IMR-90 (cell line): ENCODE measurements at regions not wholly inside any gene's neighbourhood (a gene's known extent, or its start where the extent isn't known, plus 50 kb on each side); places are given as distances from the start of the nearest gene placed in this dataset.

Experiments used
- ATAC-seq: fragments of 200-7000 bp; cut with Tn5 transposase; 2 replicates; pipeline ENCODE4 v1.9.1; 2020; ENCODE audit warnings: low read depth, mild to moderate bottlenecking, moderate library complexity
- BruUV-seq: library from RNA; stranded (reverse); fragments of 400-500 nt; replicated peaks from 2 replicates; lab custom pipeline; 2021; lab: Mats Ljungman, UMichigan
- CTCF ChIA-PET: fragments of 300-600 bp; formaldehyde crosslinking; extraction: SDS; loops from one replicate; lab custom pipeline; 2021; ENCODE audit warnings: antibody characterized with exemption; lab: Yijun Ruan, JAX
- POLR2A ChIA-PET: fragments of 300-600 bp; sonication (Branson Sonifier 250); formaldehyde crosslinking; loops from one replicate; lab custom pipeline; 2022; ENCODE audit warnings: antibody characterized with exemption; ENCODE audit not compliant: unreplicated experiment; lab: Charles Lee
- DNase-seq: peaks from one replicate; pipeline ENCODE4 v3.0.0; 2013
- H2AFZ ChIP-seq: replicated peaks from 2 replicates; pipeline ENCODE3; 2013; ENCODE audit warnings: low read length, mild to moderate bottlenecking; ENCODE audit not compliant: poor library complexity
- H2AK5ac ChIP-seq: 2 replicates; pipeline ENCODE4 v1.6.1; 2013; ENCODE audit warnings: low read depth, low read length, inconsistent platforms
- H2AK9ac ChIP-seq: replicated peaks from 2 replicates; pipeline ENCODE3; 2013; ENCODE audit warnings: mild to moderate bottlenecking, low read depth, low read length, moderate library complexity; ENCODE audit not compliant: poor library complexity
- H2BK120ac ChIP-seq: 2 replicates; pipeline ENCODE4 v1.6.1; 2013; ENCODE audit warnings: low read depth, low read length, inconsistent platforms
- H2BK15ac ChIP-seq: 3 replicates; pipeline ENCODE4 v1.6.1; 2013; ENCODE audit warnings: low read depth, low read length, inconsistent platforms
- H2BK20ac ChIP-seq: 2 replicates; pipeline ENCODE4 v1.6.1; 2013; ENCODE audit warnings: low read depth, mild to moderate bottlenecking, inconsistent platforms, low read length, moderate library complexity
- H2BK5ac ChIP-seq: 2 replicates; pipeline ENCODE4 v1.6.1; 2013; ENCODE audit warnings: mild to moderate bottlenecking, low read depth, low read length, inconsistent platforms; ENCODE audit not compliant: poor library complexity, severe bottlenecking
- H3K14ac ChIP-seq: replicated peaks from 2 replicates; pipeline ENCODE4 v1.6.1; 2013; ENCODE audit warnings: low read depth, low read length, inconsistent platforms
- H3K18ac ChIP-seq: 2 replicates; pipeline ENCODE4 v1.6.1; 2013; ENCODE audit warnings: low read depth, low read length, control low read depth
- H3K23ac ChIP-seq: 2 replicates; pipeline ENCODE4 v1.6.1; 2013; ENCODE audit warnings: low read depth, low read length, inconsistent platforms
- H3K27ac ChIP-seq: 2 replicates; pipeline ENCODE4 v1.5.1; 2013; ENCODE audit warnings: mild to moderate bottlenecking, control low read depth, low read length; ENCODE audit not compliant: insufficient read depth
- H3K27me3 ChIP-seq: 2 replicates; pipeline ENCODE4 v1.6.1; 2013; ENCODE audit warnings: low read length; ENCODE audit not compliant: control insufficient read depth, insufficient read depth
- H3K36me3 ChIP-seq: 2 replicates; pipeline ENCODE4 v1.6.1; 2013; ENCODE audit warnings: low read length, mixed read lengths; ENCODE audit not compliant: control insufficient read depth, insufficient read depth
- H3K4ac ChIP-seq: 2 replicates; pipeline ENCODE4 v1.6.1; 2013; ENCODE audit warnings: low read depth, low read length, inconsistent platforms
- H3K4me1 ChIP-seq: 2 replicates; pipeline ENCODE4 v1.6.1; 2013; ENCODE audit warnings: low read length, mixed read lengths; ENCODE audit not compliant: control insufficient read depth, insufficient read depth
- H3K4me2 ChIP-seq: 2 replicates; pipeline ENCODE4 v1.6.1; 2013; ENCODE audit warnings: low read depth, mild to moderate bottlenecking, control low read depth, low read length, moderate library complexity
- H3K4me3 ChIP-seq: 2 replicates; pipeline ENCODE4 v1.5.1; 2013; ENCODE audit warnings: low read depth, mild to moderate bottlenecking, control low read depth, low read length, moderate library complexity; ENCODE audit not compliant: insufficient read depth
- H3K56ac ChIP-seq: 2 replicates; pipeline ENCODE4 v1.6.1; 2013; ENCODE audit warnings: low read length, inconsistent platforms; ENCODE audit not compliant: insufficient read depth; ENCODE audit errors: extremely low read depth
- H3K79me1 ChIP-seq, 2 experiments: 2 replicates each; pipeline ENCODE4 v1.6.1; 2013; ENCODE audit warnings: low read length in 2 of 2, inconsistent platforms in 1 of 2, low read depth in 1 of 2
- H3K9ac ChIP-seq: 2 replicates; pipeline ENCODE4 v1.6.1; 2013; ENCODE audit warnings: low read depth, low read length, control low read depth
- H3K9me1 ChIP-seq: 2 replicates; pipeline ENCODE4 v1.6.1; 2013; ENCODE audit warnings: low read length, inconsistent platforms; ENCODE audit not compliant: insufficient read depth
- H3K9me3 ChIP-seq: 2 replicates; pipeline ENCODE4 v1.6.1; 2013; ENCODE audit warnings: low read length; ENCODE audit not compliant: control insufficient read depth, insufficient read depth
- H4K20me1 ChIP-seq: 2 replicates; pipeline ENCODE4 v1.6.1; 2013; ENCODE audit warnings: low read length, inconsistent platforms; ENCODE audit not compliant: insufficient read depth
- H4K5ac ChIP-seq: 2 replicates; pipeline ENCODE4 v1.6.1; 2013; ENCODE audit warnings: mild to moderate bottlenecking, low read depth, low read length, control low read depth
- H4K8ac ChIP-seq, 2 experiments: 2 replicates each; pipeline ENCODE4 v1.6.1; 2013; ENCODE audit warnings: low read depth in 2 of 2, low read length in 2 of 2, control low read depth in 1 of 2, inconsistent platforms in 1 of 2
- H4K91ac ChIP-seq: 2 replicates; pipeline ENCODE4 v1.6.1; 2013; ENCODE audit warnings: low read depth, low read length, inconsistent platforms; ENCODE audit not compliant: insufficient read depth
- CEBPB ChIP-seq: IDR thresholded peaks from 2 replicates; pipeline ENCODE4 v1.6.1; 2012; ENCODE audit warnings: low read depth, low read length, improper control_type of control experiment
- FOS ChIP-seq: fragments of 150-350 bp; IDR thresholded peaks from 2 replicates; pipeline ENCODE4 v1.6.1; 2016; ENCODE audit warnings: low read depth, low read length
- MAFK ChIP-seq: IDR thresholded peaks from 2 replicates; pipeline ENCODE4 v1.6.1; 2012; ENCODE audit warnings: low read depth, low read length, improper control_type of control experiment
- MXI1 ChIP-seq: IDR thresholded peaks from 2 replicates; pipeline ENCODE4 v1.6.1; 2012; ENCODE audit warnings: low read depth, mild to moderate bottlenecking, low read length, moderate library complexity, borderline replicate concordance
- POLR2A ChIP-seq: IDR thresholded peaks from 2 replicates; pipeline ENCODE4 v1.6.1; 2012; ENCODE audit warnings: mild to moderate bottlenecking, low read depth, low read length
- RCOR1 ChIP-seq: IDR thresholded peaks from 2 replicates; pipeline ENCODE4 v1.6.1; 2012; ENCODE audit warnings: mild to moderate bottlenecking, low read length, improper control_type of control experiment; ENCODE audit not compliant: insufficient replicate concordance
- WGBS, 2 experiments: methylation state at CpG; one replicate each; pipeline versions ENCODE4 v1.1.5 to v1.1.7; 2013; ENCODE audit warnings: missing lambda C conversion rate in 2 of 2; ENCODE audit not compliant: insufficient read length in 1 of 2; ENCODE audit errors: extremely low coverage in 2 of 2; 5-methylcytosine and 5-hydroxymethylcytosine counted together
- dilution Hi-C: fragments of 300-500 bp; cut with HindIII; formaldehyde crosslinking; loops from one replicate; pipeline ENCODE4 v1.14.3; 2018; ENCODE audit warnings: low sequenced_read_pairs; ENCODE audit not compliant: unreplicated experiment
- in situ Hi-C: fragments of 300-500 bp; cut with MboI; formaldehyde crosslinking; loops from 3 replicates; pipeline ENCODE4 v1.14.3; 2019; ENCODE audit warnings: low sequenced_read_pairs, inconsistent platforms, mixed read lengths
- intact Hi-C: fragments of 100-400 bp; cut with micrococcal nuclease; formaldehyde crosslinking; loops from 2 replicates; pipeline ENCODE4 v1.10.0; 2022

- no peak overlapping the region for H3K18ac ChIP-seq
- H2AK9ac ChIP-seq: no peak overlapping the region
- H3K9ac ChIP-seq: no peak overlapping the region
- H3K56ac ChIP-seq: no peak overlapping the region
- H4K91ac ChIP-seq: no peak overlapping the region
- no peaks in the 10 kb centered on the region for H3K4me1 ChIP-seq
- intact Hi-C loops: no loop called here
- in situ Hi-C loops: no loop called here
- no peak overlapping the region for H3K23ac ChIP-seq
- no peak overlapping the region for H2BK5ac ChIP-seq
- no peak overlapping the region for H3K27ac ChIP-seq
- H3K14ac ChIP-seq: no peak overlapping the region
- ChIA-PET POLR2A (no interaction called here), CTCF (no interaction called here)
- no peak overlapping the region for H2AK5ac ChIP-seq
- ATAC-seq (no peak; the same call in 1 of the 2 replicates), DNase-seq (peak; percentile 60)
- H3K27me3 ChIP-seq: peaks cover 9% of the 10 kb centered on the region
- no peak overlapping the region for H2BK15ac ChIP-seq
- no peak overlapping the region for H2BK120ac ChIP-seq
- no peaks in the 10 kb centered on the region for H3K79me1 ChIP-seq
- H3K4me2 ChIP-seq: no peak overlapping the region
- no peak overlapping the region for H3K4me3 ChIP-seq
- no peak overlapping the region for H3K4ac ChIP-seq
- TF ChIP-seq POLR2A: no peak
- TF ChIP-seq CEBPB: no peak
- no peak for TF ChIP-seq MAFK
- no peak for TF ChIP-seq MXI1
- no peak for TF ChIP-seq FOS
- no peak for TF ChIP-seq RCOR1
- dilution Hi-C loops: no loop called here
- BruUV-seq: no TSS peak
- no peaks in the 10 kb centered on the region for H4K20me1 ChIP-seq
- H2BK20ac ChIP-seq: no peak overlapping the region
- no peak overlapping the region for H4K5ac ChIP-seq
- no peak overlapping the region for H2AFZ ChIP-seq
- 29% methylated on average over 2 of the region's 8 CpGs; no CpG with 5 or more reads in 1 of the 2 experiments for WGBS, 2 experiments
- H3K36me3 ChIP-seq: no peaks in the 10 kb centered on the region
- no peaks in the 10 kb centered on the region for H3K9me1 ChIP-seq
- peaks cover 3% of the 10 kb centered on the region; the same call in 1 of the 2 replicates for H3K9me3 ChIP-seq
- no peak overlapping the region for H4K8ac ChIP-seq
These were observed 72.5 kb upstream of the MRI1 start for GRCh38 chr19:13691569-13692435.
